ENCODE measurements at regions not wholly inside any gene's neighbourhood (a gene's known extent, or its start where the extent isn't known, plus 50 kb on each side); places are given as distances from the start of the nearest gene placed in this dataset.

GRCh38 chr16:20137909-20138308 is 64.2 kb upstream of the GPR139 start:
- Histone ChIP-seq H3K27me3 (ENCODE audit: low read depth, low read length) (peaks cover 16% of the 10 kb centered on the region), H3K4me1 (ENCODE audit: low read length) (no peaks in the 10 kb centered on the region), H3K9ac (ENCODE audit: low read length) (no peak overlapping the region), H3K27ac (ENCODE audit: low read length) (no peak overlapping the region), H3K79me2 (ENCODE audit: low read length) (no peaks in the 10 kb centered on the region), H3K36me3 (replicated peaks; ENCODE audit: low read depth, low read length) (no peaks in the 10 kb centered on the region), H2AFZ (ENCODE audit: low read depth, low read length) (no peak overlapping the region), H3K4me3 (ENCODE audit: low read length) (no peak overlapping the region), H4K20me1 (ENCODE audit: insufficient read depth, low read length) (no peaks in the 10 kb centered on the region), H3K9me3 (ENCODE audit: insufficient read depth, low read length) (no peaks in the 10 kb centered on the region), H3K4me2 (ENCODE audit: low read length) (no peak overlapping the region)
- TF ChIP-seq CTCF (IDR thresholded peaks at IDR 0.05; ENCODE audit: low read depth, low read length) (no peak), EZH2phosphoT487 (IDR thresholded peaks at IDR 0.05; ENCODE audit: low read depth) (no peak)

GRCh38 chr16:20137194-20137593 is 63.5 kb upstream of the GPR139 start:
- Histone ChIP-seq H3K27ac (ENCODE audit: low read length) (no peak overlapping the region), H4K20me1 (ENCODE audit: insufficient read depth, low read length) (no peaks in the 10 kb centered on the region), H3K4me2 (ENCODE audit: low read length) (no peak overlapping the region), H3K36me3 (replicated peaks; ENCODE audit: low read depth, low read length) (no peaks in the 10 kb centered on the region), H2AFZ (ENCODE audit: low read depth, low read length) (no peak overlapping the region), H3K27me3 (ENCODE audit: low read depth, low read length) (peaks cover 16% of the 10 kb centered on the region), H3K79me2 (ENCODE audit: low read length) (no peaks in the 10 kb centered on the region), H3K4me1 (ENCODE audit: low read length) (no peaks in the 10 kb centered on the region), H3K4me3 (ENCODE audit: low read length) (no peak overlapping the region), H3K9ac (ENCODE audit: low read length) (no peak overlapping the region), H3K9me3 (ENCODE audit: insufficient read depth, low read length) (no peaks in the 10 kb centered on the region)
- TF ChIP-seq EZH2phosphoT487 (IDR thresholded peaks at IDR 0.05; ENCODE audit: low read depth) (no peak), CTCF (IDR thresholded peaks at IDR 0.05; ENCODE audit: low read depth, low read length) (no peak)

- Histone ChIP-seq H4K20me1 (ENCODE audit: insufficient read depth, low read length) (no peaks in the 10 kb centered on the region), H3K27me3 (ENCODE audit: low read depth, low read length) (peaks cover 16% of the 10 kb centered on the region), H3K27ac (ENCODE audit: low read length) (no peak overlapping the region), H2AFZ (ENCODE audit: low read depth, low read length) (no peak overlapping the region), H3K4me3 (ENCODE audit: low read length) (no peak overlapping the region), H3K9ac (ENCODE audit: low read length) (no peak overlapping the region), H3K4me1 (ENCODE audit: low read length) (no peaks in the 10 kb centered on the region), H3K79me2 (ENCODE audit: low read length) (no peaks in the 10 kb centered on the region), H3K36me3 (replicated peaks; ENCODE audit: low read depth, low read length) (no peaks in the 10 kb centered on the region), H3K9me3 (ENCODE audit: insufficient read depth, low read length) (no peaks in the 10 kb centered on the region), H3K4me2 (ENCODE audit: low read length) (no peak overlapping the region)
- TF ChIP-seq CTCF (IDR thresholded peaks at IDR 0.05; ENCODE audit: low read depth, low read length): no peak
- no peak for TF ChIP-seq EZH2phosphoT487 (IDR thresholded peaks at IDR 0.05; ENCODE audit: low read depth)
Observed at GRCh38 chr16:20136446-20136968, 62.8 kb upstream of the GPR139 start.

- Histone ChIP-seq H3K27me3 (ENCODE audit: low read depth, low read length) (peaks cover 7% of the 10 kb centered on the region; the same call in 1 of the 2 replicates), H3K4me3 (ENCODE audit: low read length) (no peak overlapping the region), H3K9me3 (ENCODE audit: insufficient read depth, low read length) (0 out of 2 replicates have a peak, but pooled peaks cover 5% of the 10 kb centered on the region), H3K79me2 (ENCODE audit: low read length) (no peaks in the 10 kb centered on the region), H3K4me1 (ENCODE audit: low read length) (no peaks in the 10 kb centered on the region), H3K27ac (ENCODE audit: low read length) (no peak overlapping the region), H2AFZ (ENCODE audit: low read depth, low read length) (no peak overlapping the region), H3K9ac (ENCODE audit: low read length) (no peak overlapping the region), H3K4me2 (ENCODE audit: low read length) (no peak overlapping the region), H4K20me1 (ENCODE audit: insufficient read depth, low read length) (no peaks in the 10 kb centered on the region), H3K36me3 (replicated peaks; ENCODE audit: low read depth, low read length) (no peaks in the 10 kb centered on the region)
- TF ChIP-seq CTCF (IDR thresholded peaks at IDR 0.05; ENCODE audit: low read depth, low read length) (no peak), EZH2phosphoT487 (IDR thresholded peaks at IDR 0.05; ENCODE audit: low read depth) (no peak)
Observed at GRCh38 chr16:20129375-20129774, 55.7 kb upstream of the GPR139 start.

All from OCI-LY3 (cell line).